GM10248 (cell line): ENCODE measurements at regions not wholly inside any gene's neighbourhood (a gene's known extent, or its start where the extent isn't known, plus 50 kb on each side); places are given as distances from the start of the nearest gene placed in this dataset.

ENCODE experiments used
- CTCF ChIA-PET: fragments of 300-600 bp; sonication (Branson Sonifier 250); formaldehyde crosslinking; extraction: SDS; loops from one replicate; lab custom pipeline; 2021; ENCODE audit warnings: antibody characterized with exemption; lab: Yijun Ruan, JAX
- POLR2A ChIA-PET: fragments of 350-650 bp; sonication (Branson Sonifier 250); formaldehyde crosslinking; extraction: SDS; loops from one replicate; lab custom pipeline; 2020; ENCODE audit warnings: antibody characterized with exemption; lab: Yijun Ruan, JAX
- DNase-seq: peaks from one replicate; pipeline ENCODE4 v3.0.0; 2012; ENCODE audit errors: extremely low spot score
- CTCF ChIP-seq: IDR thresholded peaks from 2 replicates; pipeline ENCODE4 v1.5.1; 2012; ENCODE audit warnings: mild to moderate bottlenecking, low read depth; ENCODE audit errors: extremely low read depth, missing control alignments, control extremely low read depth

DNA sequence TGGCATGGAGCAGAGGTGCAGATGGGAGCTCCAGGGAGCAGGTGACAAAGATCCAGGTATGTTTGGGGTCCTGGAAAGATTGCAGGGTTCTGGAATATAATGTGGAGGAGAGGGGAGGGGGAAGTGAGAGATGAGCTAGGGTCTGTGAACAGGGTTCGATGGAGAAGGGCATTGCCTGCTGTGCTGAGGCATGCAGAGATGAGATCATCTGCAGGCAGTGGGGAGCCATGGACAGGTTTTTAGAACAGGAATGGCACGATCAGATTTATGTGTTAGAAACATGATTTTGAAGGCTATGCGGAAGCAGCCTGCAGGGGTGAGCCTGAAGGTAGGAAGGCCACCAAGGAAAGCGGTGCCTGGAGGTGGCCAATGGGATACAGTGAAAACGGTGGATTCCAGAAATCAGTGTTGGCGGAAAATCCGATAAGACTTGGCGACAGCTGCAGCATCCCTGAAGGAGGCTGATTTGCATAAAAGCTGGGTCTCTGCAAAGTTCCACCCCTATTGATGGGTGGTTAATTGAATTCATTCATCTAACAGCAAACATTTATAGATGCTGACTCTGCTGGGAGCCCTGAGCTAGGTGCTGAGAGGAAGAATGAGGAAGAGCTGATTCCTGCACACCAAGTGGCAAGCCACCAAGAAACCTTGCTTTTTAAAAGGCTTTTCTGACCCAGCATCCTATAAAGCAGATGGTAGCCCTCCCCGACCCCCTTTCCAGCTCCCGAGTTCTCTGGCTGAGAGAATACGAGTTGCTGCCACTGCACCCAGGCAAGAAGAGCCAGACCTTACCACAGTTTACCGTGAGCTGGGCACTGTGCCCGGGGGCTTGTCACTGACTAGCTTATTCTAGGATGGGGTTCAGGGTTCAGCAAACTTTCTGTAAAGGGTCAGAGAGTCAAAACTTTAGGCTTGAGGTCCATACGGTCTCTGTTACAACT is 139.2 kb upstream of the SMIM23 start:
- CTCF ChIA-PET, result no interaction called here
- POLR2A ChIA-PET, result no interaction called here
- no peak for DNase-seq
- no peak for TF ChIP-seq CTCF

DNA sequence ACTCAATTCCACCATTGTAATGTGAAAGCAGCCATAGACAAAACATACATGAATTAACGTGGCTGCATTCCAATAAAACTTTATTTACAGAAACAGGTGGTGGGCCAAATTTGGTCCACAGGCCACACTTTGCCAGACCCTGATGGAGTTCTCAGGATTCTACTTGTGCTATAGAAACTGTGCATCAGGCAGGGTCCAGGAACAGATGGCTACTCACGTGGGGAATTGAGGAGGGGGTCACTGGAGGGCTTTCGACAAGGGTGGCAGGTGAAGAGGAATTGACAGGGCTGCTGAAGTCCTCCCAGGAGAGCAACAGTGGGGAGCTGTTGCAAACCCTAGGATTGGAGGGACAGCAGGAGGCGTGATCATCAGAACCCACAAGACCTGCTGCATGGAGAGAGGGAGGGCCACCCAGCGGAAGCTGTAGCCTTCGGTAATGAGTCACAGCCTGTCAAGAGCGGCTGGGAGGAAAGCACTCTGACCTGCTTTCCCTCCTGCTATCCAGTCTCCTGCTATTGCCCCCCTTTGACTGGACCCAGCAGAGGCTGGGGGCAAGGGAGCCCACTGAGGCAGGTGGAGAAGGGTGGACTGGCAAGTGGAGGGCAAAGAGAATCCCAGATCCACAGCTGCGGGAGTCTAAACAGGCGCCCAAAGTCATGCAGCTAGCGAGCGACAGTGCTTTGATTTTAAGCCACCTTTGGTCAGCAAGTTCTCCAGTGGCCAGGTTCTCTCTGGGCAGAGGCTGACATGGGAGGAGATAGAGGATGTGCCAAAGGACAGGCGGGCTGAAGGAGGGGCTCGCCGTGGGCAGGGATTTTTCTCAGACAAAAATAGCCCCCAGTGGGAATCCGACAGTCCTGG is 138.3 kb upstream of the SMIM23 start:
- no peak for TF ChIP-seq CTCF

DNA sequence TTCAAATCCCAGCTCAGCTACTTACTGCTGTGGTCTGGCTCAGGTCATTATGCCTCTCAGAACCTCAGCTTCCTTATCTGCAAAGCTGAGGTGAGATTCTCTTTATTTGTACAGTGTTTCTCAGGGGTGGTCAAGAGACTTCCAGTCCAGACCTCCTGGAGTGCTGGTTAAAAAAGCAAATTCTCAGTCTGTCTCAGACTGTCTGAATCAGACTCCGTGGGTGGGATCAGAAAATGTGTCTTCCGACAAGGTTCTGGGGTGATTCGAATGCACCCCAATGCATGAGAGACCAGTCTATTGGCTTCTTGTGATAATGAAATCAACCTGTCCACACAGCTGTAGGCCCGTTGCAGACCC is 137.7 kb upstream of the SMIM23 start:
- TF ChIP-seq CTCF, result no peak
- POLR2A ChIA-PET, result no interaction called here
- no peak for DNase-seq
- CTCF ChIA-PET, result no interaction called here

More for the DNA sequence above, 138.3 kb upstream of the SMIM23 start:
- ChIA-PET CTCF (no interaction called here), POLR2A (no interaction called here)
- no peak for DNase-seq

DNA sequence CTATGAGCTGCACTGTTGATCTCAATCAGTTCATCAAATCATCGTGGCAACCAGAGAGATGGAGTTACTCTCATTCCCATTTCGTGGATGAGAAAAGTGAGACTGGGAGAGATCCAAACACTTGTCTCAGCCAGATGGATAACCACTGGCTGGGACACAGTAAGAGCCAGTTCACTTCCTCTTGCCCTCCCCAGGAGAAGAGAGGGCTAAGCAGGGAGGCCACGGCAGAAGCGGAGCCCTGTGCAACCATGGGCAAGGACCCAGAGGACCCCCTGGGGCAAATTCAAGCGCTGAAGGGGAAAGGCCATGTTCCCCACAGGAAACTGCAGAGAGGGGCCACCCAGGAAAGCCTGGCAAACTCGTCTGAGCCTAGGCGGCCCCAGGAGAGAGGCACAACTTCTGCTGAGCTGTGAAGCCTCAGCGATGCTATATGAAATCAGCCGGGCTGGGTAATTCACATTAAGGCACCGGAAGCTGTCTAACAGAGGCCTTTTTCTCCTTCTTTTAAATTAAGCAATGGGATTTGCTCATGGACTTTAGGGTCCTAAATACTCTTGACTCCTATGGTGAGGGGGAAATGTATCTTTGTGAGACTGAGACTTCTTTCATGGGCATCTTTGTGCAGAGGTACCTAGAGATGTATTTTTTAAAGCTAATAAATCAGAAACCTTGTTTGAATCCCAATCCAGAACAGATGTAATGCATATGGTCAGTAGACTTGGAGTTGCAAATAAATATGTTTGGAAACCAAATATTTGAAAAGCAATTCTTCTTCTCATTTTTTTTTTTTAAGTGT is 137.1 kb upstream of the SMIM23 start:
- POLR2A ChIA-PET, result no interaction called here
- DNase-seq, result no peak
- CTCF ChIA-PET, result interaction anchor here (1.0 to 2.4 kb wide), 2 partner anchors 9 to 11 kb away, joined by 3 to 9 read pairs; no protein-coding TSS in a partner anchor
- no peak for TF ChIP-seq CTCF

- TF ChIP-seq CTCF, result no peak
- no peak for DNase-seq
- ChIA-PET POLR2A (no interaction called here), CTCF (interaction anchor here (1.0 to 2.4 kb wide), 3 partner anchors 9 to 66 kb away, joined by 3 to 9 read pairs (median 3); no protein-coding TSS in a partner anchor)
Observed at GRCh38 chr5:171649075-171649401, 136.6 kb upstream of the SMIM23 start.

GRCh38 chr5:171650597-171650996 is 135.0 kb upstream of the SMIM23 start:
- ChIA-PET CTCF (interaction anchor here (2.4 kb wide), 1 partner anchor 11 kb away, joined by 9 read pairs; no protein-coding TSS in a partner anchor), POLR2A (no interaction called here)
- no peak for DNase-seq
- no peak for TF ChIP-seq CTCF
